Right lobe of liver (tissue), 4 donors: ENCODE measurements at regions not wholly inside any gene's neighbourhood (a gene's known extent, or its start where the extent isn't known, plus 50 kb on each side); places are given as distances from the start of the nearest gene placed in this dataset.

ENCODE experiments used
- POLR2A ChIP-seq: fragments of 450-650 bp; IDR thresholded peaks from one replicate; pipeline ENCODE4 v1.6.1; 2017; ENCODE audit warnings: antibody characterized with exemption, mild to moderate bottlenecking
- TF ChIP-seq, protein P1 (sequence below), 4 donors: fragments of 200-600 bp in 3 of 4; fragments of 450-650 bp in 1 of 4; IDR thresholded peaks; one replicate each; pipeline versions ENCODE4 v1.5.1 to v1.8.0; 2016 to 2022; ENCODE audit warnings: antibody characterized with exemption in 4 of 4, mild to moderate bottlenecking in 2 of 4
- donor health status: DM: no; HTN: no; CAD: no.
- donor health status: DM: no; HTN: no; CAD: no.
- donor health status: DM: no; HTN: yes; CAD: no.

DNA sequence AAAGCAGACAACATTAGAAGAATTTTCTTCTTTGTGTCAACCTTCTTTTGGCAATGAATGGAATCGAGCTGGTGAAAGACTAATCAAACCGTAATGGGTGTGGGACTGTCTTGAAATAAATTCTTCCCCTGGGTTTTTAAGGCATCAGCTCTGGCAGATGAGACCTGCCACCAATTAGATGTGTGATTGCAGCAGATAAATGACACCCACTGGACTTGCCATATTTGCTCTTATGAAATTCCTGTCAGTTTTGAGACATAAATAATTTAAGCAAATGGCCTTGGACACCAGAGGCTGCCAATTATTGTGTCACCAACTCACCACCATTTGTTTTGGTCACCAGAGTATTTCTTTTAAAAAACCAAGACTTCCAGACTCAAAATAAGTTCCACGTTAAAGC, 135.9 kb upstream of the RGMB start:
- TF ChIP-seq, protein P1, sequence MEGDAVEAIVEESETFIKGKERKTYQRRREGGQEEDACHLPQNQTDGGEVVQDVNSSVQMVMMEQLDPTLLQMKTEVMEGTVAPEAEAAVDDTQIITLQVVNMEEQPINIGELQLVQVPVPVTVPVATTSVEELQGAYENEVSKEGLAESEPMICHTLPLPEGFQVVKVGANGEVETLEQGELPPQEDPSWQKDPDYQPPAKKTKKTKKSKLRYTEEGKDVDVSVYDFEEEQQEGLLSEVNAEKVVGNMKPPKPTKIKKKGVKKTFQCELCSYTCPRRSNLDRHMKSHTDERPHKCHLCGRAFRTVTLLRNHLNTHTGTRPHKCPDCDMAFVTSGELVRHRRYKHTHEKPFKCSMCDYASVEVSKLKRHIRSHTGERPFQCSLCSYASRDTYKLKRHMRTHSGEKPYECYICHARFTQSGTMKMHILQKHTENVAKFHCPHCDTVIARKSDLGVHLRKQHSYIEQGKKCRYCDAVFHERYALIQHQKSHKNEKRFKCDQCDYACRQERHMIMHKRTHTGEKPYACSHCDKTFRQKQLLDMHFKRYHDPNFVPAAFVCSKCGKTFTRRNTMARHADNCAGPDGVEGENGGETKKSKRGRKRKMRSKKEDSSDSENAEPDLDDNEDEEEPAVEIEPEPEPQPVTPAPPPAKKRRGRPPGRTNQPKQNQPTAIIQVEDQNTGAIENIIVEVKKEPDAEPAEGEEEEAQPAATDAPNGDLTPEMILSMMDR (IDR thresholded peaks at IDR 0.05): no peak
- no peak for TF ChIP-seq POLR2A
